Ovary (tissue), 7 donors: ENCODE measurements at regions not wholly inside any gene's neighbourhood (a gene's known extent, or its start where the extent isn't known, plus 50 kb on each side); places are given as distances from the start of the nearest gene placed in this dataset.
"Not testable (repeated sequence)": the region's sequence is repeated elsewhere in the genome, so short reads cannot be mapped to it uniquely, and the experiment has no call there.

Experiments
- DNase-seq, 5 donors: peaks; one replicate each; pipeline ENCODE4 v3.0.0-alpha.2; 2019 to 2020
- H3K27ac ChIP-seq, 2 donors: fragments of 200-600 bp; one replicate each; pipeline versions ENCODE4 v1.5.1 to v1.8.0; 2019 to 2022
- H3K27me3 ChIP-seq: fragments of 200-600 bp; one replicate; pipeline ENCODE4 v1.8.0; 2022
- H3K36me3 ChIP-seq: fragments of 200-600 bp; sonication (generic); one replicate; pipeline ENCODE4 v1.5.1; 2019
- H3K4me1 ChIP-seq: one replicate; pipeline ENCODE4 v1.8.1; 2013; ENCODE audit warnings: mild to moderate bottlenecking, moderate library complexity; ENCODE audit not compliant: insufficient read depth
- H3K4me3 ChIP-seq: fragments of 200-600 bp; sonication (generic); one replicate; pipeline ENCODE4 v1.5.1; 2017
- H3K9me3 ChIP-seq, 2 donors: fragments of 200-600 bp in 1 of 2; sonication (generic) in 1 of 2; one replicate each; pipeline versions ENCODE4 v1.5.1 to v1.8.1; 2013 to 2019; ENCODE audit warnings: mild to moderate bottlenecking in 1 of 2, moderate library complexity in 1 of 2
- EP300 ChIP-seq: sonication (generic); formaldehyde crosslinking; IDR thresholded peaks from one replicate; pipeline ENCODE4 v1.6.1; 2017; ENCODE audit warnings: antibody characterized with exemption
- POLR2A ChIP-seq: fragments of 450-650 bp; IDR thresholded peaks from one replicate; pipeline ENCODE4 v1.6.1; 2017; ENCODE audit warnings: antibody characterized with exemption, mild to moderate bottlenecking, moderate library complexity
- WGBS, 3 donors: extraction: QIAGEN DNeasy Blood & Tissue Kit in 1 of 3; methylation state at CpG; one replicate each; pipeline versions ENCODE4 v1.1.5 to v1.1.7; 2013 to 2017; 5-methylcytosine and 5-hydroxymethylcytosine counted together
- intact Hi-C, 4 donors: fragments of 100-400 bp; cut with DNase I; formaldehyde crosslinking; loops; one replicate each; pipeline versions ENCODE4 v1.11.0 to v1.15.1; 2022 to 2023
- TF ChIP-seq, protein P1 (sequence below), 3 donors: fragments of 450-650 bp in 2 of 3; fragments of 200-600 bp in 1 of 3; IDR thresholded peaks; one replicate each; pipeline versions ENCODE4 v1.5.1 to v1.8.0; 2016 to 2022; ENCODE audit warnings: antibody characterized with exemption in 3 of 3, mild to moderate bottlenecking in 1 of 3
- donor health status: DM: no; HTN: no; CAD: no; lungs with moderate emphysema.
- donor health status: DM: no; HTN: no; CAD: no.
- donor health status: Bipolar disorder and iron deficiency.
- donor health status: DM: no; HTN: no; CAD: no.
- donor health status: DM: yes; HTN: yes; CAD: no.

GRCh38 chr12:83559650-83560049 lies 872.9 kb downstream of the TMTC2 start:
- TF ChIP-seq EP300 (no peak), POLR2A (no peak)
- TF ChIP-seq, protein P1, sequence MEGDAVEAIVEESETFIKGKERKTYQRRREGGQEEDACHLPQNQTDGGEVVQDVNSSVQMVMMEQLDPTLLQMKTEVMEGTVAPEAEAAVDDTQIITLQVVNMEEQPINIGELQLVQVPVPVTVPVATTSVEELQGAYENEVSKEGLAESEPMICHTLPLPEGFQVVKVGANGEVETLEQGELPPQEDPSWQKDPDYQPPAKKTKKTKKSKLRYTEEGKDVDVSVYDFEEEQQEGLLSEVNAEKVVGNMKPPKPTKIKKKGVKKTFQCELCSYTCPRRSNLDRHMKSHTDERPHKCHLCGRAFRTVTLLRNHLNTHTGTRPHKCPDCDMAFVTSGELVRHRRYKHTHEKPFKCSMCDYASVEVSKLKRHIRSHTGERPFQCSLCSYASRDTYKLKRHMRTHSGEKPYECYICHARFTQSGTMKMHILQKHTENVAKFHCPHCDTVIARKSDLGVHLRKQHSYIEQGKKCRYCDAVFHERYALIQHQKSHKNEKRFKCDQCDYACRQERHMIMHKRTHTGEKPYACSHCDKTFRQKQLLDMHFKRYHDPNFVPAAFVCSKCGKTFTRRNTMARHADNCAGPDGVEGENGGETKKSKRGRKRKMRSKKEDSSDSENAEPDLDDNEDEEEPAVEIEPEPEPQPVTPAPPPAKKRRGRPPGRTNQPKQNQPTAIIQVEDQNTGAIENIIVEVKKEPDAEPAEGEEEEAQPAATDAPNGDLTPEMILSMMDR (IDR thresholded peaks at IDR 0.05), result no peak
- H3K27me3 ChIP-seq, result no peaks in the 10 kb centered on the region
- no peaks in the 10 kb centered on the region for H3K36me3 ChIP-seq
- no peak for DNase-seq
- H3K9me3 ChIP-seq, result no peaks in the 10 kb centered on the region
- no peaks in the 10 kb centered on the region for H3K4me1 ChIP-seq
- H3K27ac ChIP-seq, result no peak overlapping the region
- H3K4me3 ChIP-seq, result no peak overlapping the region
- intact Hi-C loops, result no loop called here
- WGBS, 3 donors, result 22 to 57% (median 33%) methylated on average over 1 of the region's 1 CpG

DNA sequence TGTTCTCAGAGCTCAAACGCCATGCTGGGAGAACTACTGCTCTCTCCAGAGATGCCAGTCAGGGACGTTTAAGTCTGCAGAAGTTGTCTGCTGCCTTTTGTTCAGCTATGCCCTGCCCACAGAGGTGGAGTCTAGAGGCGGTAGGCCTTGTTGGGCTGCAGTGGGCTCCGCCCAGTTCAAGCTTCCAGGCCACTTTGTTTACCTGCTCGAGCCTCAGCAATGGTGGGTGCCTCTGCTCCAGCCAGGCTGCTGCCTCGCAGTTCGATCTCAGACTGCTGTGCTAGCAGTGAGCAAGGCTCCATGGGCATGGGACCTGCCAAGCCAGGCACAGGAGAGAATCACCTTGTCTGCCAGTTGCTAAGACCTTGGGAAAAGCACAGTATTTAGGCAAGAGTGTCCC lies 869.3 kb downstream of the TMTC2 start:
- H3K27me3 ChIP-seq, H3K36me3 ChIP-seq, DNase-seq, H3K4me1 ChIP-seq, H3K4me3 ChIP-seq, H3K27ac ChIP-seq, H3K9me3 ChIP-seq, intact Hi-C loops: not testable (repeated sequence)
- WGBS, 3 donors, result 83 to 90% (median 84%) methylated on average over 7 of the region's 7 CpGs

DNA sequence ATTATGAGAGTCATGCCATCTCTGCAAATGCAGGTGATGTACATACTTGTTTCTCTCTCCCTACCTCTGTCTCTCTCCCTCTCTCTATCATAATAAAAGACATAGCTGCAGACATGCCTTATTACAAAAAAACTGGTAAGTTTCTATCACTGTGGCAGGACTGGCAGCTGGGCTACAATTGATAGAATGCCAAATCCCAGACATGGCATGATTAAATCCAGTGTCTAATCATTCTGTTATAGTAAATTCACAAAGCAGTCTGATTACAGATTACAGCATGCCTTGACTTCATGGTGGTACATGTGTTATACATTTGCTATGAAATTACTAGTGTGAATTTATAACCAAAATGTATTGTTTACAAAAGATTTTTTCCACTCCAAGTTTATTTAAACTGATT lies 854.7 kb downstream of the TMTC2 start:
- TF ChIP-seq, protein P1 (IDR thresholded peaks at IDR 0.05), result no peak
- TF ChIP-seq POLR2A (no peak), EP300 (no peak)
- intact Hi-C loops, result no loop called here
- Histone ChIP-seq H3K27ac (no peak overlapping the region), H3K9me3 (no peaks in the 10 kb centered on the region), H3K4me1 (no peaks in the 10 kb centered on the region), H3K4me3 (no peak overlapping the region), H3K36me3 (no peaks in the 10 kb centered on the region), H3K27me3 (no peaks in the 10 kb centered on the region)
- DNase-seq, result no peak

GRCh38 chr12:83538361-83538965 lies 851.8 kb downstream of the TMTC2 start:
- intact Hi-C loops, result no loop called here
- H3K4me3 ChIP-seq, result no peak overlapping the region
- H3K27ac ChIP-seq, result no peak overlapping the region
- no peaks in the 10 kb centered on the region for H3K36me3 ChIP-seq
- H3K4me1 ChIP-seq, result no peaks in the 10 kb centered on the region
- WGBS, 3 donors, result 39 to 48% (median 40%) methylated on average over 3 of the region's 3 CpGs
- no peaks in the 10 kb centered on the region for H3K27me3 ChIP-seq
- no peaks in the 10 kb centered on the region for H3K9me3 ChIP-seq
- no peak for DNase-seq
- TF ChIP-seq EP300 (no peak), POLR2A (no peak)

- intact Hi-C loops, result no loop called here
- TF ChIP-seq, protein P1 (IDR thresholded peaks at IDR 0.05), result no peak
- TF ChIP-seq EP300, result no peak
- no peak for TF ChIP-seq POLR2A
- 43 to 63% (median 47%) methylated on average over 4 of the region's 4 CpGs for WGBS, 3 donors
- H3K27ac ChIP-seq, result no peak overlapping the region
- H3K9me3 ChIP-seq, result no peaks in the 10 kb centered on the region
- no peak overlapping the region for H3K4me3 ChIP-seq
- DNase-seq, result no peak
- no peaks in the 10 kb centered on the region for H3K36me3 ChIP-seq
- no peaks in the 10 kb centered on the region for H3K27me3 ChIP-seq
- H3K4me1 ChIP-seq, result no peaks in the 10 kb centered on the region
Observed at GRCh38 chr12:83537428-83538053, 850.8 kb downstream of the TMTC2 start.
